HUES6 (cell line): ENCODE measurements at regions not wholly inside any gene's neighbourhood (a gene's known extent, or its start where the extent isn't known, plus 50 kb on each side); places are given as distances from the start of the nearest gene placed in this dataset.

ENCODE experiments used
- H3K27ac ChIP-seq: 2 replicates; pipeline ENCODE4 v1.7.0; 2013; ENCODE audit warnings: low read depth, mild to moderate bottlenecking, low read length, inconsistent platforms
- H3K27me3 ChIP-seq: 2 replicates; pipeline ENCODE4 v1.6.1; 2013; ENCODE audit warnings: low read length; ENCODE audit not compliant: control insufficient read depth, insufficient read depth
- H3K36me3 ChIP-seq: 2 replicates; pipeline ENCODE4 v1.6.1; 2013; ENCODE audit warnings: low read length; ENCODE audit not compliant: control insufficient read depth, insufficient read depth
- H3K4me1 ChIP-seq: 2 replicates; pipeline ENCODE4 v1.6.1; 2013; ENCODE audit warnings: low read length; ENCODE audit not compliant: control insufficient read depth, insufficient read depth
- H3K4me3 ChIP-seq: 2 replicates; pipeline ENCODE4 v1.5.1; 2013; ENCODE audit warnings: low read depth, low read length
- H3K9ac ChIP-seq: one replicate; pipeline ENCODE4 v1.6.1; 2013; ENCODE audit warnings: mild to moderate bottlenecking, low read length
- H3K9me3 ChIP-seq: 2 replicates; pipeline ENCODE4 v1.6.1; 2013; ENCODE audit warnings: low read depth, low read length; ENCODE audit not compliant: control insufficient read depth, insufficient read depth

GRCh38 chr12:90510948-90511347, 444.0 kb downstream of the CCER1 start:
- Histone ChIP-seq H3K36me3 (no peaks in the 10 kb centered on the region), H3K9ac (no peak overlapping the region), H3K4me3 (no peak overlapping the region), H3K27me3 (no peaks in the 10 kb centered on the region), H3K9me3 (no peaks in the 10 kb centered on the region), H3K4me1 (peaks cover 8% of the 10 kb centered on the region; the same call in 1 of the 2 replicates), H3K27ac (no peak overlapping the region)

GRCh38 chr12:90504806-90505205, 450.2 kb downstream of the CCER1 start:
- H3K4me1 ChIP-seq, result no peaks in the 10 kb centered on the region
- H3K36me3 ChIP-seq, result no peaks in the 10 kb centered on the region
- H3K27ac ChIP-seq, result no peak overlapping the region
- no peaks in the 10 kb centered on the region for H3K9me3 ChIP-seq
- H3K27me3 ChIP-seq, result no peaks in the 10 kb centered on the region
- H3K9ac ChIP-seq, result no peak overlapping the region
- H3K4me3 ChIP-seq, result no peak overlapping the region

GRCh38 chr12:90502070-90502469, 452.9 kb downstream of the CCER1 start:
- Histone ChIP-seq H3K4me1 (no peaks in the 10 kb centered on the region), H3K4me3 (no peak overlapping the region), H3K36me3 (no peaks in the 10 kb centered on the region), H3K9ac (no peak overlapping the region), H3K9me3 (no peaks in the 10 kb centered on the region), H3K27me3 (no peaks in the 10 kb centered on the region), H3K27ac (no peak overlapping the region)

DNA sequence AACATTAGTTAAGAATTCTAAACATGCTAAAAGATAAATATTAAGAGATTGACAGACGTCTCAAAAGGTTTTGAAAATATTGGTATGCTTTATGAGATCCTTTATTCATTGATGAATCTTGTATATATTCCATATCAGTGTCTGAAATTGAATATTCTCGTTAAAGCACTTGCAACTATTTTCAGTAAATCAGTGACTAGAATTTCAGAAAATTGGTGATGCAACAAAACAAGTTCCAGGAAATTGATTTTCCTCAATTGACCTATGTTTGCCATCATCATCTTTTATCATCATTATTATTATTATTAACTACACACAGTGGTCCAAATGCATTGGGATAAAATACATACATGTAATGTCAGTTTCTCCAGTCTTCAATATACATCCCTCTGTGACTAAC, 453.6 kb downstream of the CCER1 start:
- Histone ChIP-seq H3K4me3 (no peak overlapping the region), H3K9me3 (no peaks in the 10 kb centered on the region), H3K27me3 (no peaks in the 10 kb centered on the region), H3K36me3 (no peaks in the 10 kb centered on the region), H3K4me1 (no peaks in the 10 kb centered on the region), H3K27ac (no peak overlapping the region), H3K9ac (no peak overlapping the region)

DNA sequence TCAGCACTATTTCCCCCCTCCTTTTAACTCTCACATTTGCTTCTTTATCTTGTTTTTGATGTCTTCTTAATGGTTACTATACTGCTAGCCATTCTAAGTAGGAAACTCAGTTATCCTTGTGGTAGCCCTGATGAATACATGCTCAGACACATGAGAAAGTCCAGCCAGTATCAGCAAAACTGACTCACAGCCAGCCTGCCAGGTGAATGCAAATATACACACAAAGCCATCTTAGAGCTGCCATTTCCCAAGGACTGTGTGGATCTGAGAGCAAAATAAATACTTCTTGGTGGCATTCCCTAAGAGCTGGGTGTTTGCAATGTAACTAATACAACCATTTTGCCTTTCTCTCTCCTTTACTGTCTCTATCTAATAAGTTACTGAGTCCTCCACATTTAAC, 455.2 kb downstream of the CCER1 start:
- no peaks in the 10 kb centered on the region for H3K27me3 ChIP-seq

DNA sequence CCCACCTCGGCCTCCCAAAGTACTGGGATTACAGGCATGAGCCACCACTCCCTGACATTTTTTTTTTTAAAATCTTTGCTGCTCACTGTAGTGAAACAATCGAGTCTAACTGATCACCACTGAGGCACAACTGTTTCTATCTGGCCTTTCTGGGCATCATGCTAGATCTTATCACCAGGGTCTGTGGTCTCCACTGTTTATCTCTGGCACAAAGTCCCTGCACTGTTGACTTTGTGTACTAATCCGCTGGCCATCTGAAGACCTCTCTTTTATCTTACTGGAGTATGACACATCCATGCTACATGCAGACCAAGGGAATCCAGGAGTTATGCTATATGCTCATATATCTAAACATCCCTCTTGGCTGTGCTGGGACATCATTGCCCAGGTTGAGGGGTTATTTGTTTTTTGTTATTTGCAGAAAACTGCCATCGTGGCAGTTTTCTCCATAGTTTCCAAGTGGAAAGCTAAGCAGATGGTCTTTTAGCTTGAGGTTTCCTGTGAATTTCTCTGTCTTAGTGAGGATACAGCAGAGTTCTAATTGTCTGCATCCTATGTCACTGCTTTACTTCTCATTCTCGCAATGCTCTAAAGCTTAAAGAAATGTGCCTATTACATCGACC, 456.9 kb downstream of the CCER1 start:
- Histone ChIP-seq H3K9me3 (no peaks in the 10 kb centered on the region), H3K9ac (no peak overlapping the region), H3K36me3 (no peaks in the 10 kb centered on the region), H3K27me3 (no peaks in the 10 kb centered on the region), H3K4me3 (no peak overlapping the region), H3K4me1 (no peaks in the 10 kb centered on the region), H3K27ac (no peak overlapping the region)

More for the DNA sequence above, 455.2 kb downstream of the CCER1 start:
- no peaks in the 10 kb centered on the region for H3K9me3 ChIP-seq
- no peaks in the 10 kb centered on the region for H3K36me3 ChIP-seq
- H3K4me3 ChIP-seq, result no peak overlapping the region
- no peak overlapping the region for H3K27ac ChIP-seq
- no peaks in the 10 kb centered on the region for H3K4me1 ChIP-seq
- no peak overlapping the region for H3K9ac ChIP-seq

DNA sequence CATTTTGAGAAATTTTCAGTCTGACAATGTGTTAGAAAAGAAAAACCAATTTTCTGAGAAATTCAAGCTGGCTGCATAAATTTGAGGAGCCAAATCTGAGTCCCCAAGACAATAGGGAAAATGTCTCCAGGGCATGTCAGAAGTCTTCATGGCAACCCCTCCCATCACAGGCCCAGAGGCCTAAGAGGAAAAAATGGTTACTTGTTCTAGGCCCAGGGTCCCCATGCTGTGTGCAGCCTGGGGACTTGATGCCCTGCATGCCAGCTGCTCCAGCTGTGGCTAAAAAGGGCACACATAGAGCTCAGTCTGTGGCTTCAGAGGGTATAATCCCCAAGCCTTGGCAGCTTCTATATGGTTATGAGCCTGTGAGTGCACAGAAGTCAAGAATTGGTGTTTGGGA, 464.6 kb downstream of the CCER1 start:
- Histone ChIP-seq H3K4me3 (no peak overlapping the region), H3K9me3 (peaks cover 30% of the 10 kb centered on the region), H3K9ac (no peak overlapping the region), H3K36me3 (no peaks in the 10 kb centered on the region), H3K27me3 (no peaks in the 10 kb centered on the region), H3K27ac (no peak overlapping the region), H3K4me1 (no peaks in the 10 kb centered on the region)

DNA sequence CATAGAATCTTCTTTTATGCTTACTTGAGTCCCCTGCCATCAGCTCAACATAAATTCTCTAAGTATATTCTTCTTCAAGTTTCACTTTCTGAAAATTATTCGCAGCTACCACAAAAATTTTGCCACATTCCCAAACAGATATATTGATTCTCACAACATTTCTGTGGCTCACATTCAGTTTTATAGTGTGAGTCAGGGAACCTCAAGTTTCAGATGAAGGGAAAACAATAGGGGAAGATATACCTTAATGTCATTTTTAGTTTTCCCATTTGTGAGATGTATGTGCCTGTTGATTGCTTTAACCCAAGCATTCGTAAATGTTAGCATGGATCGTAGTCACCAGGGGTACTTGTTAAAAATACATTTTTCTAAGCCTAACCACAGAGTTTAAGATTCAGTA, 465.8 kb downstream of the CCER1 start:
- Histone ChIP-seq H3K27ac (no peak overlapping the region), H3K27me3 (no peaks in the 10 kb centered on the region), H3K4me1 (no peaks in the 10 kb centered on the region), H3K9ac (no peak overlapping the region), H3K36me3 (no peaks in the 10 kb centered on the region), H3K9me3 (peaks cover 30% of the 10 kb centered on the region), H3K4me3 (no peak overlapping the region)

- Histone ChIP-seq H3K9ac (no peak overlapping the region), H3K4me1 (no peaks in the 10 kb centered on the region), H3K36me3 (no peaks in the 10 kb centered on the region), H3K4me3 (no peak overlapping the region), H3K27me3 (no peaks in the 10 kb centered on the region), H3K27ac (no peak overlapping the region), H3K9me3 (peaks cover 18% of the 10 kb centered on the region)
Measured at GRCh38 chr12:90485560-90485959, 469.4 kb downstream of the CCER1 start.

DNA sequence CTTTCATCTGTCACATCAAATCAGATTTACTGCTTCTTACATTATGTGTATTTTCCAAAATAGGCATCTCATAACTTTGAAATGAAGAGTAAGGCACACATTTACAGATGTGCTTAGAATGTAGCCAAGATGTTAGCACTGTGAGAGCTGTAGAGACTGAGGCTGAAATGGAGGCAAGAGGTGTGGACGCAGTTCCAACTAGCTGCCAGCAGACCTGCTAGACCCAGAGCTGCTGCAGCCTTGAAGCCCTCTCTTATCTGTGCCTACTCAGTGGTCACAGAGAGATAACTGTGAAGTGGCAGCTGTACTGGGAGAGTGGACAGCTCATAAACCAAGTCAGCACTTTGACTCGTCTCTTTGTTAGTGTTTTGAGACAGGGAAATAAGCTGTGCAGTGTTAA, 470.9 kb downstream of the CCER1 start:
- no peaks in the 10 kb centered on the region for H3K27me3 ChIP-seq
- H3K36me3 ChIP-seq, result no peaks in the 10 kb centered on the region
- no peak overlapping the region for H3K27ac ChIP-seq
- no peak overlapping the region for H3K9ac ChIP-seq
- H3K4me1 ChIP-seq, result no peaks in the 10 kb centered on the region
- no peak overlapping the region for H3K4me3 ChIP-seq
- peaks cover 4% of the 10 kb centered on the region; the same call in 1 of the 2 replicates for H3K9me3 ChIP-seq

- Histone ChIP-seq H3K9ac (no peak overlapping the region), H3K27me3 (no peaks in the 10 kb centered on the region), H3K36me3 (no peaks in the 10 kb centered on the region), H3K4me3 (no peak overlapping the region), H3K27ac (no peak overlapping the region), H3K4me1 (no peaks in the 10 kb centered on the region), H3K9me3 (no peaks in the 10 kb centered on the region)
Measured at GRCh38 chr12:90481748-90482147, 473.2 kb downstream of the CCER1 start.

GRCh38 chr12:90479237-90479636, 475.7 kb downstream of the CCER1 start:
- Histone ChIP-seq H3K9me3 (no peaks in the 10 kb centered on the region), H3K27ac (no peak overlapping the region), H3K9ac (no peak overlapping the region), H3K36me3 (no peaks in the 10 kb centered on the region), H3K4me1 (no peaks in the 10 kb centered on the region), H3K27me3 (no peaks in the 10 kb centered on the region), H3K4me3 (no peak overlapping the region)
